Smooth muscle cell (in vitro differentiated cells): ENCODE measurements at regions not wholly inside any gene's neighbourhood (a gene's known extent, or its start where the extent isn't known, plus 50 kb on each side); places are given as distances from the start of the nearest gene placed in this dataset.

Experiments used
- DNase-seq: peaks from one replicate; lab custom pipeline; 2025; ENCODE audit not compliant: unreplicated experiment; lab: John Stamatoyannopoulos, UW
- H2AFZ ChIP-seq: fragments of 200-600 bp; sonication (generic); 2 replicates; pipeline ENCODE4 v1.6.0; 2016; ENCODE audit warnings: antibody characterized with exemption, low read depth, mild to moderate bottlenecking
- H3F3A ChIP-seq: fragments of 200-600 bp; sonication (generic); 2 replicates; pipeline ENCODE4 v1.6.0; 2017; ENCODE audit warnings: antibody characterized with exemption, low read depth
- H3K27ac ChIP-seq: fragments of 200-600 bp; sonication (generic); 2 replicates; pipeline ENCODE4 v1.5.1; 2016; ENCODE audit warnings: low read depth, mild to moderate bottlenecking
- H3K27me3 ChIP-seq: fragments of 200-600 bp; sonication (generic); 2 replicates; pipeline ENCODE4 v1.6.1; 2016; ENCODE audit warnings: low read depth, mild to moderate bottlenecking
- H3K36me3 ChIP-seq: fragments of 200-600 bp; sonication (generic); 2 replicates; pipeline ENCODE4 v1.5.1; 2016; ENCODE audit warnings: low read depth
- H3K4me1 ChIP-seq: fragments of 200-600 bp; sonication (generic); 2 replicates; pipeline ENCODE4 v1.5.1; 2016; ENCODE audit warnings: low read depth
- H3K4me2 ChIP-seq: fragments of 200-600 bp; sonication (generic); 2 replicates; pipeline ENCODE4 v1.6.0; 2016; ENCODE audit warnings: mild to moderate bottlenecking
- H3K4me3 ChIP-seq: fragments of 200-600 bp; sonication (generic); 2 replicates; pipeline ENCODE4 v1.5.1; 2016; ENCODE audit warnings: mild to moderate bottlenecking
- H3K79me2 ChIP-seq: fragments of 200-600 bp; sonication (generic); 2 replicates; pipeline ENCODE4 v1.6.0; 2016; ENCODE audit warnings: low read depth, mild to moderate bottlenecking
- H3K9ac ChIP-seq: fragments of 200-600 bp; sonication (generic); 2 replicates; pipeline ENCODE4 v1.6.0; 2016; ENCODE audit warnings: low read depth
- H3K9me3 ChIP-seq: fragments of 200-600 bp; sonication (generic); replicated peaks from 2 replicates; pipeline ENCODE4 v1.5.1; 2016; ENCODE audit warnings: low read depth
- H4K20me1 ChIP-seq: fragments of 200-600 bp; sonication (generic); 2 replicates; pipeline ENCODE4 v1.6.0; 2016; ENCODE audit warnings: low read depth
- WGBS: methylation state at CpG from one replicate; pipeline ENCODE4 v1.1.7; 2016; ENCODE audit warnings: low lambda C conversion rate; 5-methylcytosine and 5-hydroxymethylcytosine counted together
- TF ChIP-seq, protein P1 (sequence below): fragments of 200-600 bp; sonication (generic); IDR thresholded peaks from 2 replicates; pipeline ENCODE4 v1.5.1; 2017; ENCODE audit warnings: borderline replicate concordance, mild to moderate bottlenecking, antibody characterized with exemption; ENCODE audit not compliant: insufficient read depth, poor library complexity, severe bottlenecking

DNA sequence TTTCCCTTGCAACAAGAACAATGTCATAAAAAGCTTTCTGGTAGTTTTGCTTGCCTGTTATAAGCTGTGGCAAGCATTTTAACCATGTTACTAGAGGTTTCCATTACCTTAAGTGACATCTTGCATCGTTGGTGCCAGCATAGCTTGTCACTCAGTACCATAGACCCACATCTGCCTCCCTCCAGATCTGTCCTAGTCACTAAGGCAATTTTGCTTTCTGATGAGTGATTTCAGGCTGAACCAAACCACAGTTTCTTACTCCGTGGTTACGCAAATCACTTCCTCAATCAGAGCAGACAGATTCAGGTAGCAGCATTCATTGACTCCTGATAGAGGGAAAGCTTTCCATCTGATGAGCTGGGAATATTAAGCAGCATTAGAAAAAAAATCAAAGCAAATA, 1057.5 kb upstream of the FAM98A start:
- WGBS = 74% methylated on average over 3 of the region's 3 CpGs
- Histone ChIP-seq H4K20me1 (no peaks in the 10 kb centered on the region), H3K36me3 (no peaks in the 10 kb centered on the region), H3K9ac (no peak overlapping the region), H3K4me1 (no peaks in the 10 kb centered on the region), H3K79me2 (no peaks in the 10 kb centered on the region), H2AFZ (no peak overlapping the region), H3F3A (no peaks in the 10 kb centered on the region), H3K9me3 (no peaks in the 10 kb centered on the region), H3K27ac (no peak overlapping the region), H3K4me2 (no peak overlapping the region), H3K27me3 (no peaks in the 10 kb centered on the region), H3K4me3 (no peak overlapping the region)
- TF ChIP-seq, protein P1, sequence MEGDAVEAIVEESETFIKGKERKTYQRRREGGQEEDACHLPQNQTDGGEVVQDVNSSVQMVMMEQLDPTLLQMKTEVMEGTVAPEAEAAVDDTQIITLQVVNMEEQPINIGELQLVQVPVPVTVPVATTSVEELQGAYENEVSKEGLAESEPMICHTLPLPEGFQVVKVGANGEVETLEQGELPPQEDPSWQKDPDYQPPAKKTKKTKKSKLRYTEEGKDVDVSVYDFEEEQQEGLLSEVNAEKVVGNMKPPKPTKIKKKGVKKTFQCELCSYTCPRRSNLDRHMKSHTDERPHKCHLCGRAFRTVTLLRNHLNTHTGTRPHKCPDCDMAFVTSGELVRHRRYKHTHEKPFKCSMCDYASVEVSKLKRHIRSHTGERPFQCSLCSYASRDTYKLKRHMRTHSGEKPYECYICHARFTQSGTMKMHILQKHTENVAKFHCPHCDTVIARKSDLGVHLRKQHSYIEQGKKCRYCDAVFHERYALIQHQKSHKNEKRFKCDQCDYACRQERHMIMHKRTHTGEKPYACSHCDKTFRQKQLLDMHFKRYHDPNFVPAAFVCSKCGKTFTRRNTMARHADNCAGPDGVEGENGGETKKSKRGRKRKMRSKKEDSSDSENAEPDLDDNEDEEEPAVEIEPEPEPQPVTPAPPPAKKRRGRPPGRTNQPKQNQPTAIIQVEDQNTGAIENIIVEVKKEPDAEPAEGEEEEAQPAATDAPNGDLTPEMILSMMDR = no peak
- DNase-seq = no peak

DNA sequence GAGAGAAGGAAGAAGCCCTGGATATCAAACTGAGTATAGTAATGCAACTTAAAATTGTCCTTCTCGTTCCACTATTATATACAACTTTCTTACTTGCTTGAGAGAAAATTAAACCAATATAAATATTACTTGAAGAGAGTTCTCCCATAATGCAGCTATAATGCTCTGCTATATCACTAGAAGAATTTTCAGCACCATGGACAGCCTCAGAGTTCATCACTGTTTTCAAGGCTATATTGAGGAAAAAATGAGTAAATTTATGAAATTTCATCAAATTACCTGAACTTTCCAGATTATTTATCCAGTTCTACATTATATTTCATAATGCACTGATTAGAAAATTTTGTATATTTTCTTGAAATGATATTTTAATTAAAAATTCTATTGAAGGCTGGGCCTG, 1053.5 kb upstream of the FAM98A start:
- H2AFZ ChIP-seq = no peak overlapping the region
- H3K9me3 ChIP-seq = no peaks in the 10 kb centered on the region
- H3K36me3 ChIP-seq = no peaks in the 10 kb centered on the region
- H3K27ac ChIP-seq = no peak overlapping the region
- no peak for DNase-seq
- TF ChIP-seq, protein P1 = no peak
- H3K4me2 ChIP-seq = no peak overlapping the region
- no peaks in the 10 kb centered on the region for H3K27me3 ChIP-seq
- H4K20me1 ChIP-seq = no peaks in the 10 kb centered on the region
- no peak overlapping the region for H3K4me3 ChIP-seq
- no peaks in the 10 kb centered on the region for H3F3A ChIP-seq
- H3K4me1 ChIP-seq = no peaks in the 10 kb centered on the region
- 73% methylated on average over 1 of the region's 1 CpG for WGBS
- H3K9ac ChIP-seq = no peak overlapping the region
- no peaks in the 10 kb centered on the region for H3K79me2 ChIP-seq

DNA sequence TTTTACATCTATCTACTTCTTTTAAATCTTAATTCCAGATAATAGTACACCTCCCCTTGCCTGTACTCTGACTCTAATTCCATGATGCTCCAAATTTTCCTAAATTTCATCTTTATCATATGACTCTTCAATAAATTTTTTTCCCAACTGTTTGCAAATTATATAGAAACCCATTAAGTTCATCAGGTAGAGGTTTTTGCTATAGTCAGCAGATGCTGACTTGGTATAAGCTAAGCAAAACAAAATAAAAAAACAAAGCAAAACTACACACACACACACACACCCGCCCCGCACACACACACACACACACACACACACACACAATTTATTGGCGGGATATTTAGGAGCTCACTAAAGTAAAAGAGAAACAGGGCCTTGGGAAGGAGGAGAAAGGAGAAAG, 1047.8 kb upstream of the FAM98A start:
- Histone ChIP-seq H4K20me1 (no peaks in the 10 kb centered on the region), H3K4me1 (no peaks in the 10 kb centered on the region), H3K27ac (no peak overlapping the region), H3K4me3 (no peak overlapping the region), H3K9me3 (no peaks in the 10 kb centered on the region), H3F3A (no peaks in the 10 kb centered on the region), H3K36me3 (no peaks in the 10 kb centered on the region), H2AFZ (no peak overlapping the region), H3K27me3 (no peaks in the 10 kb centered on the region), H3K79me2 (no peaks in the 10 kb centered on the region), H3K9ac (no peak overlapping the region), H3K4me2 (no peak overlapping the region)
- no peak for DNase-seq
- TF ChIP-seq, protein P1 = no peak
- WGBS = 94% methylated on average over 3 of the region's 3 CpGs

DNA sequence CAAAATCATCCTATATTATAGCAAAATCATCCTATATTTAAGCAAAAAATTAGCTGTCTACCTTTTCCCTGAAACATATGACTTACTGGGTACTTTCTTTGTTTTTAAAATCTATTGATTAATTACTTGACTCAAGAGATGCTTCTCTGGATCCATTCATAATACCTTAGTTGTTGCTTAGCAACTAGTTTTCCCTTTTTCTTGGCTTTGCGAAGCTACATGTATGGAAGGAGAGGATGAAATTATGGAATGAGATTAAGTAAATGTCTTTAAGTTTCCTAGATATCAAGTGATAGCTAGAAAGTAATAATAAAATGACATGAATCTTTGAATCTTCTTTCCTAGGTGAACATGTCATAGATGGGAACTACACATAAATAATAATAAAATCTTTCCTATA, 1033.2 kb upstream of the FAM98A start:
- no peaks in the 10 kb centered on the region for H4K20me1 ChIP-seq
- TF ChIP-seq, protein P1 = no peak
- H3K4me2 ChIP-seq = no peak overlapping the region
- no peaks in the 10 kb centered on the region for H3K9me3 ChIP-seq
- H3K27ac ChIP-seq = no peak overlapping the region
- no peaks in the 10 kb centered on the region for H3K27me3 ChIP-seq
- no peak for DNase-seq
- H2AFZ ChIP-seq = no peak overlapping the region
- H3K4me3 ChIP-seq = no peak overlapping the region
- H3K79me2 ChIP-seq = no peaks in the 10 kb centered on the region
- no peaks in the 10 kb centered on the region for H3K36me3 ChIP-seq
- WGBS = 88% methylated on average over 1 of the region's 1 CpG
- no peaks in the 10 kb centered on the region for H3F3A ChIP-seq
- no peaks in the 10 kb centered on the region for H3K4me1 ChIP-seq
- no peak overlapping the region for H3K9ac ChIP-seq
